Gastroesophageal sphincter (tissue), 3 donors: ENCODE measurements at regions not wholly inside any gene's neighbourhood (a gene's known extent, or its start where the extent isn't known, plus 50 kb on each side); places are given as distances from the start of the nearest gene placed in this dataset.

Source experiments
- EP300 ChIP-seq: sonication (generic); formaldehyde crosslinking; IDR thresholded peaks from one replicate; pipeline ENCODE4 v1.6.1; 2017; ENCODE audit warnings: antibody characterized with exemption, mild to moderate bottlenecking
- POLR2AphosphoS5 ChIP-seq: sonication (generic); formaldehyde crosslinking; IDR thresholded peaks from one replicate; pipeline ENCODE4 v1.6.1; 2017; ENCODE audit warnings: antibody characterized with exemption
- TF ChIP-seq, protein P1 (sequence below), 4 experiments: fragments of 200-600 bp in 2 of 4; fragments of 450-650 bp in 2 of 4; sonication (generic) in 1 of 4; IDR thresholded peaks; one replicate each; pipeline ENCODE4 v1.5.1; 2017 to 2019; ENCODE audit warnings: antibody characterized with exemption in 4 of 4, mild to moderate bottlenecking in 2 of 4, moderate library complexity in 2 of 4

DNA sequence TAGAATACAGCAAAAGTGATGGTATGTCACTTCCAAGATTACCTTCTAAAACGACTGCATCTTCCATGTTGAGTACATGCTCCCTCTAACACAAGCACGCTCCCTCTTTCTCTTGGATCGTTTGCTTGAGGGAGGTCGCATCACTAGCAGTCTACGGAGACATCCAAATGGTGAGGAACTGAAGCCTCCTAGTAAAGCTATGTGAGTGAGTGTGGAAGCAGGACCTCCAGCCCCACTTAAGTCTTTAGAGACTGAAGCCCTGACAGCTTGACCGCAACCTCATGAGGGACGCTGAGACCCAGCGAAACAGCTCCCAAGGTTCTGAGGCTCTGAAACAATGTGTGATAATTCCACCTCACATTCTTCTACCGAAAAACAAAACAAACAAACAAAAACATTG is 486.7 kb upstream of the GCFC2 start:
- TF ChIP-seq, protein P1, sequence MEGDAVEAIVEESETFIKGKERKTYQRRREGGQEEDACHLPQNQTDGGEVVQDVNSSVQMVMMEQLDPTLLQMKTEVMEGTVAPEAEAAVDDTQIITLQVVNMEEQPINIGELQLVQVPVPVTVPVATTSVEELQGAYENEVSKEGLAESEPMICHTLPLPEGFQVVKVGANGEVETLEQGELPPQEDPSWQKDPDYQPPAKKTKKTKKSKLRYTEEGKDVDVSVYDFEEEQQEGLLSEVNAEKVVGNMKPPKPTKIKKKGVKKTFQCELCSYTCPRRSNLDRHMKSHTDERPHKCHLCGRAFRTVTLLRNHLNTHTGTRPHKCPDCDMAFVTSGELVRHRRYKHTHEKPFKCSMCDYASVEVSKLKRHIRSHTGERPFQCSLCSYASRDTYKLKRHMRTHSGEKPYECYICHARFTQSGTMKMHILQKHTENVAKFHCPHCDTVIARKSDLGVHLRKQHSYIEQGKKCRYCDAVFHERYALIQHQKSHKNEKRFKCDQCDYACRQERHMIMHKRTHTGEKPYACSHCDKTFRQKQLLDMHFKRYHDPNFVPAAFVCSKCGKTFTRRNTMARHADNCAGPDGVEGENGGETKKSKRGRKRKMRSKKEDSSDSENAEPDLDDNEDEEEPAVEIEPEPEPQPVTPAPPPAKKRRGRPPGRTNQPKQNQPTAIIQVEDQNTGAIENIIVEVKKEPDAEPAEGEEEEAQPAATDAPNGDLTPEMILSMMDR (IDR thresholded peaks at IDR 0.05), result no peak
- TF ChIP-seq EP300 (no peak), POLR2AphosphoS5 (no peak)
